GM18519 (cell line): ENCODE measurements at regions not wholly inside any gene's neighbourhood (a gene's known extent, or its start where the extent isn't known, plus 50 kb on each side); places are given as distances from the start of the nearest gene placed in this dataset.

ENCODE experiments used
- ATAC-seq: cut with Tn5 transposase; IDR thresholded peaks from one replicate; pipeline ENCODE4 v1.9.1; 2021; ENCODE audit warnings: mild to moderate bottlenecking, moderate library complexity; ENCODE audit not compliant: unreplicated experiment, low FRiP score

GRCh38 chr14:95418858-95419257 is 97.6 kb downstream of the SYNE3 start:
- ATAC-seq: no peak

GRCh38 chr14:95417492-95417891 is 97.8 kb upstream of the CLMN start:
- ATAC-seq: no peak

- no peak for ATAC-seq
These were observed 96.3 kb upstream of the CLMN start for GRCh38 chr14:95415993-95416392.

GRCh38 chr14:95413289-95414215 is 93.8 kb upstream of the CLMN start:
- ATAC-seq: no peak

GRCh38 chr14:95410838-95411237 is 91.1 kb upstream of the CLMN start:
- no peak for ATAC-seq

GRCh38 chr14:95409477-95410272 is 90.0 kb upstream of the CLMN start:
- no peak for ATAC-seq

- ATAC-seq: no peak
These were observed 89.2 kb upstream of the CLMN start for GRCh38 chr14:95408731-95409476.

GRCh38 chr14:95407354-95407753 is 87.6 kb upstream of the CLMN start:
- no peak for ATAC-seq

- no peak for ATAC-seq
These were observed 87.1 kb upstream of the CLMN start for GRCh38 chr14:95406756-95407277.

- no peak for ATAC-seq
These were observed 84.9 kb upstream of the CLMN start for GRCh38 chr14:95404583-95404982.

- no peak for ATAC-seq
These were observed 82.9 kb upstream of the CLMN start for GRCh38 chr14:95402578-95402977.

GRCh38 chr14:95402176-95402575 is 82.5 kb upstream of the CLMN start:
- ATAC-seq: no peak

- no peak for ATAC-seq
These were observed 79.2 kb upstream of the CLMN start for GRCh38 chr14:95398630-95399547.

- no peak for ATAC-seq
These were observed 77.6 kb upstream of the CLMN start for GRCh38 chr14:95397325-95397724.

GRCh38 chr14:95396221-95396620 is 76.5 kb upstream of the CLMN start:
- no peak for ATAC-seq

- ATAC-seq: no peak
These were observed 75.5 kb upstream of the CLMN start for GRCh38 chr14:95395098-95395737.

GRCh38 chr14:95394297-95395097 is 74.8 kb upstream of the CLMN start:
- ATAC-seq: no peak

- ATAC-seq: no peak
These were observed 73.1 kb upstream of the CLMN start for GRCh38 chr14:95392841-95393240.
